Gastrocnemius medialis (tissue), 4 donors: ENCODE measurements at regions not wholly inside any gene's neighbourhood (a gene's known extent, or its start where the extent isn't known, plus 50 kb on each side); places are given as distances from the start of the nearest gene placed in this dataset.

Experiments used
- POLR2A ChIP-seq, 2 donors: fragments of 450-650 bp; IDR thresholded peaks; one replicate each; pipeline ENCODE4 v1.6.1; 2017; ENCODE audit warnings: antibody characterized with exemption in 2 of 2, mild to moderate bottlenecking in 2 of 2, moderate library complexity in 2 of 2
- TF ChIP-seq, protein P1 (sequence below), 5 experiments: fragments of 450-650 bp in 3 of 5; fragments of 200-600 bp in 2 of 5; sonication (generic) in 2 of 5; IDR thresholded peaks in 4 of 5; conservative IDR thresholded peaks in 1 of 5; 1 replicate in 4 of 5; 2 replicates in 1 of 5; pipeline ENCODE4 v1.5.1; 2016 to 2019; ENCODE audit warnings: antibody characterized with exemption in 5 of 5, mild to moderate bottlenecking in 3 of 5, moderate library complexity in 3 of 5

- no peak for TF ChIP-seq POLR2A (IDR thresholded peaks at IDR 0.05)
- TF ChIP-seq, protein P1, sequence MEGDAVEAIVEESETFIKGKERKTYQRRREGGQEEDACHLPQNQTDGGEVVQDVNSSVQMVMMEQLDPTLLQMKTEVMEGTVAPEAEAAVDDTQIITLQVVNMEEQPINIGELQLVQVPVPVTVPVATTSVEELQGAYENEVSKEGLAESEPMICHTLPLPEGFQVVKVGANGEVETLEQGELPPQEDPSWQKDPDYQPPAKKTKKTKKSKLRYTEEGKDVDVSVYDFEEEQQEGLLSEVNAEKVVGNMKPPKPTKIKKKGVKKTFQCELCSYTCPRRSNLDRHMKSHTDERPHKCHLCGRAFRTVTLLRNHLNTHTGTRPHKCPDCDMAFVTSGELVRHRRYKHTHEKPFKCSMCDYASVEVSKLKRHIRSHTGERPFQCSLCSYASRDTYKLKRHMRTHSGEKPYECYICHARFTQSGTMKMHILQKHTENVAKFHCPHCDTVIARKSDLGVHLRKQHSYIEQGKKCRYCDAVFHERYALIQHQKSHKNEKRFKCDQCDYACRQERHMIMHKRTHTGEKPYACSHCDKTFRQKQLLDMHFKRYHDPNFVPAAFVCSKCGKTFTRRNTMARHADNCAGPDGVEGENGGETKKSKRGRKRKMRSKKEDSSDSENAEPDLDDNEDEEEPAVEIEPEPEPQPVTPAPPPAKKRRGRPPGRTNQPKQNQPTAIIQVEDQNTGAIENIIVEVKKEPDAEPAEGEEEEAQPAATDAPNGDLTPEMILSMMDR (IDR thresholded peaks at IDR 0.05 in 4 of 5, conservative IDR thresholded peaks at IDR 0.05 in 1 of 5): no peak
Measured at GRCh38 chr14:83960832-83961512, 1569.0 kb upstream of the FLRT2 start.
